ENCODE measurements at regions not wholly inside any gene's neighbourhood (a gene's known extent, or its start where the extent isn't known, plus 50 kb on each side); places are given as distances from the start of the nearest gene placed in this dataset.

DNA sequence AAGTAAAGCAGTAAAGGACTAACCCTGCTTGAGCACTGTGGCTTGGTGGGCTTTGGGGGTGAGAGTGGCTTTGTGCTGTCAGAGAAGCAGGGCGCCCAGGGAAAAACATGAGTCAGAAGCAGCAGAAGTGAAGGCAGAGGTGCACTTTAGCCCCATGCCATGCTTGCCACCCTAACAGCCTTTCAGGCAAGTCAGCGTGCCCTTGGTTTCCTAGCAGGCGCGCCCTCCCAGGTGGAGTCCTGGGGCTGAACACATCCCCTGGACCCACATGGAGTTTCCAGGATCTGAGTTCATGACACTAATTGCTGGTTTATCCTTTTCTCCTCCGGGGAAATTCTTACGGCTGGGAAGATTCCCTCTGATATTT lies 106.6 kb downstream of the TLR5 start:
- no peak overlapping the region for H3K27ac ChIP-seq (ENCODE audit: low read depth in 1 of 2, low read length in 2 of 2)
- no peak overlapping the region for H3K4me3 ChIP-seq (ENCODE audit: low read depth in 1 of 3, low read length in 3 of 3)
- no peaks in the 10 kb centered on the region for H3K36me3 ChIP-seq (ENCODE audit: control insufficient read depth in 4 of 4, insufficient read depth in 3 of 4, low read depth in 1 of 4, low read length in 3 of 4)
- H3K4me1 ChIP-seq (ENCODE audit: control insufficient read depth in 4 of 4, insufficient read depth in 4 of 4, low read length in 3 of 4): peaks cover 0 to 6% (median under 1%) of the 10 kb centered on the region in 4 donors
- no peak for DNase-seq (ENCODE audit: low spot score)
- H3K9me3 ChIP-seq (ENCODE audit: control insufficient read depth in 4 of 4, low read length in 3 of 4): no peaks in the 10 kb centered on the region
- WGBS: 96% methylated on average over 6 of the region's 6 CpGs
- H3K27me3 ChIP-seq (ENCODE audit: control insufficient read depth in 4 of 4, insufficient read depth in 4 of 4, low read length in 3 of 4): no peaks in the 10 kb centered on the region
- TF ChIP-seq FOXA1 (IDR thresholded peaks at IDR 0.05) (no peak), RXRA (IDR thresholded peaks at IDR 0.05) (no peak), REST (IDR thresholded peaks at IDR 0.05) (no peak), YY1 (IDR thresholded peaks at IDR 0.05) (no peak), JUND (IDR thresholded peaks at IDR 0.05) (no peak)
- TF ChIP-seq, protein P1, sequence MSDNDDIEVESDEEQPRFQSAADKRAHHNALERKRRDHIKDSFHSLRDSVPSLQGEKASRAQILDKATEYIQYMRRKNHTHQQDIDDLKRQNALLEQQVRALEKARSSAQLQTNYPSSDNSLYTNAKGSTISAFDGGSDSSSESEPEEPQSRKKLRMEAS (IDR thresholded peaks at IDR 0.05): no peak
- no peak overlapping the region for H3K9ac ChIP-seq (ENCODE audit: low read depth in 1 of 2, low read length in 2 of 2)

- H3K4me3 ChIP-seq (ENCODE audit: low read depth in 1 of 3, low read length in 3 of 3): no peak overlapping the region
- no peak overlapping the region for H3K9ac ChIP-seq (ENCODE audit: low read depth in 1 of 2, low read length in 2 of 2)
- peaks cover 0 to 6% (median under 1%) of the 10 kb centered on the region in 4 donors for H3K4me1 ChIP-seq (ENCODE audit: control insufficient read depth in 4 of 4, insufficient read depth in 4 of 4, low read length in 3 of 4)
- no peaks in the 10 kb centered on the region for H3K27me3 ChIP-seq (ENCODE audit: control insufficient read depth in 4 of 4, insufficient read depth in 4 of 4, low read length in 3 of 4)
- 79% methylated on average over 9 of the region's 9 CpGs for WGBS
- H3K36me3 ChIP-seq (ENCODE audit: control insufficient read depth in 4 of 4, insufficient read depth in 3 of 4, low read depth in 1 of 4, low read length in 3 of 4): no peaks in the 10 kb centered on the region
- TF ChIP-seq ATF3 (IDR thresholded peaks at IDR 0.05): no peak
- no peak for TF ChIP-seq RXRA (IDR thresholded peaks at IDR 0.05)
- TF ChIP-seq GABPA (IDR thresholded peaks at IDR 0.05 in 1 of 2, conservative IDR thresholded peaks at IDR 0.05 in 1 of 2): no peak
- TF ChIP-seq HNF4G (IDR thresholded peaks at IDR 0.05): no peak
- no peak for TF ChIP-seq JUND (IDR thresholded peaks at IDR 0.05)
- TF ChIP-seq, protein P2, sequence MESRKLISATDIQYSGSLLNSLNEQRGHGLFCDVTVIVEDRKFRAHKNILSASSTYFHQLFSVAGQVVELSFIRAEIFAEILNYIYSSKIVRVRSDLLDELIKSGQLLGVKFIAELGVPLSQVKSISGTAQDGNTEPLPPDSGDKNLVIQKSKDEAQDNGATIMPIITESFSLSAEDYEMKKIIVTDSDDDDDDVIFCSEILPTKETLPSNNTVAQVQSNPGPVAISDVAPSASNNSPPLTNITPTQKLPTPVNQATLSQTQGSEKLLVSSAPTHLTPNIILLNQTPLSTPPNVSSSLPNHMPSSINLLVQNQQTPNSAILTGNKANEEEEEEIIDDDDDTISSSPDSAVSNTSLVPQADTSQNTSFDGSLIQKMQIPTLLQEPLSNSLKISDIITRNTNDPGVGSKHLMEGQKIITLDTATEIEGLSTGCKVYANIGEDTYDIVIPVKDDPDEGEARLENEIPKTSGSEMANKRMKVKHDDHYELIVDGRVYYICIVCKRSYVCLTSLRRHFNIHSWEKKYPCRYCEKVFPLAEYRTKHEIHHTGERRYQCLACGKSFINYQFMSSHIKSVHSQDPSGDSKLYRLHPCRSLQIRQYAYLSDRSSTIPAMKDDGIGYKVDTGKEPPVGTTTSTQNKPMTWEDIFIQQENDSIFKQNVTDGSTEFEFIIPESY (IDR thresholded peaks at IDR 0.05): no peak
- TF ChIP-seq, protein P1 (IDR thresholded peaks at IDR 0.05): no peak
- TF ChIP-seq SP1 (IDR thresholded peaks at IDR 0.05): no peak
- TF ChIP-seq RAD21 (IDR thresholded peaks at IDR 0.05): no peak
- no peak for TF ChIP-seq EGR1 (IDR thresholded peaks at IDR 0.05; ENCODE audit: low read depth in 2 of 2)
- no peak for TF ChIP-seq FOXA1 (IDR thresholded peaks at IDR 0.05)
- TF ChIP-seq YY1 (IDR thresholded peaks at IDR 0.05): no peak
- TF ChIP-seq NR2F2 (IDR thresholded peaks at IDR 0.05): no peak
- TF ChIP-seq REST (IDR thresholded peaks at IDR 0.05): no peak
- no peak for TF ChIP-seq FOXA2 (IDR thresholded peaks at IDR 0.05)
- DNase-seq (ENCODE audit: low spot score): no peak
- H3K27ac ChIP-seq (ENCODE audit: low read depth in 1 of 2, low read length in 2 of 2): no peak overlapping the region
- H3K9me3 ChIP-seq (ENCODE audit: control insufficient read depth in 4 of 4, low read length in 3 of 4): no peaks in the 10 kb centered on the region
These were observed 105.2 kb downstream of the TLR5 start for GRCh38 chr1:223037845-223038244.
